ENCODE measurements at regions not wholly inside any gene's neighbourhood (a gene's known extent, or its start where the extent isn't known, plus 50 kb on each side); places are given as distances from the start of the nearest gene placed in this dataset.

- H3K9me3 ChIP-seq, result no peaks in the 10 kb centered on the region
- H3K4me3 ChIP-seq, result no peak overlapping the region
- H3K27ac ChIP-seq, result no peak overlapping the region
- no peaks in the 10 kb centered on the region for H3K27me3 ChIP-seq
- TF ChIP-seq POLR2A (IDR thresholded peaks at IDR 0.05) (no peak), CTCF (IDR thresholded peaks at IDR 0.05) (no peak), EP300 (IDR thresholded peaks at IDR 0.05) (no peak), POLR2AphosphoS5 (IDR thresholded peaks at IDR 0.05) (no peak)
- DNase-seq, result no peak
- no peaks in the 10 kb centered on the region for H3K4me1 ChIP-seq
- H3K36me3 ChIP-seq, result no peaks in the 10 kb centered on the region
- WGBS, 5 donors, result 69 to 91% (median 83%) methylated on average over 1 of the region's 1 CpG
- intact Hi-C loops (cut with DNase I; ENCODE audit: low total_unique reads), result no loop called here
These were observed 225.9 kb upstream of the GAP43 start for GRCh38 chr3:115397433-115397832.

GRCh38 chr3:115398506-115398905 lies 224.8 kb upstream of the GAP43 start:
- Histone ChIP-seq H3K27ac (no peak overlapping the region), H3K9me3 (no peaks in the 10 kb centered on the region), H3K27me3 (no peaks in the 10 kb centered on the region), H3K36me3 (no peaks in the 10 kb centered on the region), H3K4me1 (no peaks in the 10 kb centered on the region), H3K4me3 (no peak overlapping the region)
- WGBS, 5 donors, result 94 to 98% (median 96%) methylated on average over 3 of the region's 3 CpGs
- no peak for DNase-seq
- intact Hi-C loops (cut with DNase I; ENCODE audit: low total_unique reads), result no loop called here
- TF ChIP-seq POLR2A (IDR thresholded peaks at IDR 0.05) (no peak), CTCF (IDR thresholded peaks at IDR 0.05) (no peak), EP300 (IDR thresholded peaks at IDR 0.05) (no peak), POLR2AphosphoS5 (IDR thresholded peaks at IDR 0.05) (no peak)

- DNase-seq, result no peak
- intact Hi-C loops (cut with DNase I; ENCODE audit: low total_unique reads), result no loop called here
These were observed 223.6 kb upstream of the GAP43 start for GRCh38 chr3:115399750-115400149.

GRCh38 chr3:115401298-115401697 lies 222.0 kb upstream of the GAP43 start:
- intact Hi-C loops (cut with DNase I; ENCODE audit: low total_unique reads), result no loop called here
- Histone ChIP-seq H3K4me3 (no peak overlapping the region), H3K9me3 (no peaks in the 10 kb centered on the region), H3K27me3 (no peaks in the 10 kb centered on the region), H3K27ac (no peak overlapping the region), H3K4me1 (no peaks in the 10 kb centered on the region), H3K36me3 (no peaks in the 10 kb centered on the region)
- WGBS, 5 donors, result 72 to 84% (median 75%) methylated on average over 2 of the region's 2 CpGs
- TF ChIP-seq POLR2A (IDR thresholded peaks at IDR 0.05) (no peak), POLR2AphosphoS5 (IDR thresholded peaks at IDR 0.05) (no peak), EP300 (IDR thresholded peaks at IDR 0.05) (no peak), CTCF (IDR thresholded peaks at IDR 0.05) (no peak)
- no peak for DNase-seq

More at GRCh38 chr3:115399750-115400149, 223.6 kb upstream of the GAP43 start:
- Histone ChIP-seq H3K4me1 (no peaks in the 10 kb centered on the region), H3K9me3 (no peaks in the 10 kb centered on the region), H3K36me3 (no peaks in the 10 kb centered on the region), H3K4me3 (no peak overlapping the region), H3K27me3 (no peaks in the 10 kb centered on the region), H3K27ac (no peak overlapping the region)
- 84 to 91% (median 88%) methylated on average over 4 of the region's 4 CpGs for WGBS, 5 donors
- TF ChIP-seq CTCF (IDR thresholded peaks at IDR 0.05) (no peak), POLR2AphosphoS5 (IDR thresholded peaks at IDR 0.05) (no peak), POLR2A (IDR thresholded peaks at IDR 0.05) (no peak), EP300 (IDR thresholded peaks at IDR 0.05) (no peak)

Measured in stomach (tissue), 8 donors.